CD14-positive monocyte (primary cell): ENCODE measurements at regions not wholly inside any gene's neighbourhood (a gene's known extent, or its start where the extent isn't known, plus 50 kb on each side); places are given as distances from the start of the nearest gene placed in this dataset.

ENCODE experiments used
- DNase-seq, 3 donors: peaks; one replicate each; pipeline ENCODE4 v3.0.0-alpha.2; 2011 to 2022
- H2AFZ ChIP-seq: 2 replicates; pipeline ENCODE4 v1.6.0; 2012; ENCODE audit warnings: mild to moderate bottlenecking, low read depth, low read length, inconsistent platforms; ENCODE audit not compliant: insufficient read depth, poor library complexity, severe bottlenecking
- H3K27ac ChIP-seq, 2 donors: 1 replicate in 1 of 2; 2 replicates in 1 of 2; pipeline ENCODE4 v1.5.1; 2012 to 2013; ENCODE audit warnings: low read length in 2 of 2, control low read depth in 1 of 2, inconsistent platforms in 1 of 2, low read depth in 1 of 2, mild to moderate bottlenecking in 1 of 2
- H3K27me3 ChIP-seq, 2 donors: one replicate each; pipeline versions ENCODE4 v1.6.0 to v1.6.1; 2011 to 2013; ENCODE audit warnings: low read length in 2 of 2; ENCODE audit not compliant: control insufficient read depth in 2 of 2, insufficient read depth in 2 of 2
- H3K36me3 ChIP-seq, 2 donors: replicated peaks in 1 of 2; 1 replicate in 1 of 2; 2 replicates in 1 of 2; pipeline versions ENCODE4 v1.5.1 to v1.6.1; 2012 to 2013; ENCODE audit warnings: low read length in 2 of 2, control low read depth in 1 of 2, inconsistent platforms in 1 of 2, mild to moderate bottlenecking in 1 of 2; ENCODE audit not compliant: insufficient read depth in 2 of 2, control insufficient read depth in 1 of 2
- H3K4me1 ChIP-seq, 2 donors: 1 replicate in 1 of 2; 2 replicates in 1 of 2; pipeline versions ENCODE4 v1.5.1 to v1.6.1; 2012 to 2013; ENCODE audit warnings: low read length in 2 of 2, control low read depth in 1 of 2, inconsistent platforms in 1 of 2, mild to moderate bottlenecking in 1 of 2, moderate library complexity in 1 of 2; ENCODE audit not compliant: insufficient read depth in 2 of 2, control insufficient read depth in 1 of 2
- H3K4me2 ChIP-seq: replicated peaks from 2 replicates; pipeline ENCODE3; 2012; ENCODE audit warnings: low read length, moderate library complexity, mild to moderate bottlenecking; ENCODE audit not compliant: poor library complexity, severe bottlenecking; ENCODE audit errors: extremely low read depth
- H3K4me3 ChIP-seq, 3 experiments: fragments of 200-600 bp in 1 of 3; sonication (generic) in 1 of 3; replicated peaks in 1 of 3; 1 replicate in 2 of 3; 2 replicates in 1 of 3; pipeline ENCODE4 v1.5.1; 2011 to 2013; ENCODE audit warnings: low read length in 3 of 3, mild to moderate bottlenecking in 3 of 3, control low read depth in 2 of 3, low read depth in 2 of 3, inconsistent platforms in 1 of 3, moderate library complexity in 1 of 3
- H3K79me2 ChIP-seq: 2 replicates; pipeline ENCODE4 v1.6.0; 2012; ENCODE audit warnings: mild to moderate bottlenecking, control low read depth, inconsistent platforms, low read length, moderate library complexity; ENCODE audit not compliant: insufficient read depth
- H3K9ac ChIP-seq: 2 replicates; pipeline ENCODE4 v1.6.0; 2017; ENCODE audit warnings: low read length, mild to moderate bottlenecking; ENCODE audit not compliant: insufficient read depth, poor library complexity, severe bottlenecking
- H3K9me3 ChIP-seq, 2 donors: replicated peaks in 1 of 2; 1 replicate in 1 of 2; 2 replicates in 1 of 2; pipeline versions ENCODE4 v1.5.1 to v1.6.1; 2012 to 2013; ENCODE audit warnings: low read length in 2 of 2, control low read depth in 1 of 2; ENCODE audit not compliant: control insufficient read depth in 1 of 2, insufficient read depth in 1 of 2
- H4K20me1 ChIP-seq: 2 replicates; pipeline ENCODE4 v1.6.0; 2012; ENCODE audit warnings: mild to moderate bottlenecking, low read length, control low read depth, moderate library complexity; ENCODE audit not compliant: insufficient read depth
- H3K27ac Mint-ChIP-seq, 7 donors: one replicate each; pipeline ENCODE4 v1.8.0; 2020; ENCODE audit warnings: mild to moderate bottlenecking in 7 of 7, mixed read lengths in 7 of 7, moderate library complexity in 6 of 7, inconsistent platforms in 2 of 7
- H3K27me3 Mint-ChIP-seq, 3 donors: one replicate each; pipeline ENCODE4 v1.8.0; 2021 to 2022; ENCODE audit warnings: low read depth in 3 of 3, mild to moderate bottlenecking in 3 of 3, mixed read lengths in 3 of 3, moderate library complexity in 3 of 3, inconsistent platforms in 1 of 3
- H3K36me3 Mint-ChIP-seq, 2 donors: one replicate each; pipeline ENCODE4 v1.8.0; 2020; ENCODE audit warnings: mixed read lengths in 2 of 2, inconsistent platforms in 1 of 2, mild to moderate bottlenecking in 1 of 2
- H3K4me1 Mint-ChIP-seq: one replicate; pipeline ENCODE4 v1.8.0; 2020; ENCODE audit warnings: mild to moderate bottlenecking, mixed read lengths
- H3K4me3 Mint-ChIP-seq, 2 donors: one replicate each; pipeline ENCODE4 v1.8.0; 2020; ENCODE audit warnings: mild to moderate bottlenecking in 2 of 2, mixed read lengths in 2 of 2, moderate library complexity in 1 of 2
- H3K9me3 Mint-ChIP-seq, 7 donors: one replicate each; pipeline ENCODE4 v1.8.0; 2020 to 2022; ENCODE audit warnings: mixed read lengths in 7 of 7, mild to moderate bottlenecking in 6 of 7, moderate library complexity in 6 of 7, inconsistent platforms in 2 of 7
- WGBS: methylation state at CpG from one replicate; pipeline ENCODE4 v1.1.5; 2013; ENCODE audit warnings: missing lambda C conversion rate; ENCODE audit not compliant: insufficient coverage; 5-methylcytosine and 5-hydroxymethylcytosine counted together
- intact Hi-C, 2 donors: fragments of 100-400 bp; cut with micrococcal nuclease; formaldehyde crosslinking; loops; one replicate each; pipeline versions ENCODE4 v1.15.0 to v1.15.1; 2023
- TF ChIP-seq, protein P1 (sequence below): fragments of 200-600 bp; IDR thresholded peaks from one replicate; pipeline ENCODE4 v1.8.0; 2022; ENCODE audit warnings: antibody characterized with exemption, mild to moderate bottlenecking

DNA sequence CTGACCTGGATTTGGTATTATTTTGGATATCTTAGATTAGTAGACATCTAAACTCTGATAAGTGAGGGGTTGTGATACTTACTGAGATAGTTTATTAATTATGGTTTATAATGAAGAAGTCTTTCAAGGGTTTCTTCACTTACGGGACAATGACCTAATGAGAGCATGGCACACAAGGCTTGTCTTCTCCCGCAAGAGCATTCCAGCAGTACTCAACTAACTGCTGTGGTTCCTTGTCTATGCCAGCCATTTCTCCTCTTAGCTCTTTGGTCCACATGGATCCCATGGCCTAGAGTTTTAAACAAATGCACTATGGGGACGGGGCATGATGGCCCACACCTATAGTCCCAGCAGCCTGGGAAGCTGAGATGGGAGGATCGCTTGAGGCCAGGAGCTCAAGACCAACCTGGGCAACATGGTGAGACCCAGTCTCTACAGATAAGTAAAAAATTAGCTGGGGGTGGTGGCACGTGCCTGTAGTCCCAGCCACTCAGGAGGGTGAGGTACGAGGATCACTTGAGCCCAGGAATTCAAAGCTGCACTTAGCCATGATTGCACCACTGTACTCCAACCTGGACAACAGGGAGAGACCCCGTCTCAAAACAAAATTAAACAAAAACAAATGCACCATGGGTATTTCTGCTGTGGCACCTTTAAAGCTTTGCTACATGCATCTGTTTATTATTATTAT is 161.7 kb upstream of the MYCN start:
- Mint-ChIP-seq H3K27me3 (peaks cover 0 to 2% (median 0%) of the 10 kb centered on the region in 3 donors), H3K27ac (no peak overlapping the region), H3K36me3 (no peaks in the 10 kb centered on the region), H3K9me3 (peaks cover 0 to 3% (median 0%) of the 10 kb centered on the region in 7 donors), H3K4me3 (no peak overlapping the region), H3K4me1 (no peaks in the 10 kb centered on the region)
- intact Hi-C loops: no loop called here
- no peak overlapping the region for H2AFZ ChIP-seq
- no peaks in the 10 kb centered on the region for H3K36me3 ChIP-seq
- no peaks in the 10 kb centered on the region for H4K20me1 ChIP-seq
- DNase-seq: no peak
- no peaks in the 10 kb centered on the region for H3K9me3 ChIP-seq
- no peaks in the 10 kb centered on the region for H3K79me2 ChIP-seq
- H3K27me3 ChIP-seq: no peaks in the 10 kb centered on the region
- TF ChIP-seq, protein P1, sequence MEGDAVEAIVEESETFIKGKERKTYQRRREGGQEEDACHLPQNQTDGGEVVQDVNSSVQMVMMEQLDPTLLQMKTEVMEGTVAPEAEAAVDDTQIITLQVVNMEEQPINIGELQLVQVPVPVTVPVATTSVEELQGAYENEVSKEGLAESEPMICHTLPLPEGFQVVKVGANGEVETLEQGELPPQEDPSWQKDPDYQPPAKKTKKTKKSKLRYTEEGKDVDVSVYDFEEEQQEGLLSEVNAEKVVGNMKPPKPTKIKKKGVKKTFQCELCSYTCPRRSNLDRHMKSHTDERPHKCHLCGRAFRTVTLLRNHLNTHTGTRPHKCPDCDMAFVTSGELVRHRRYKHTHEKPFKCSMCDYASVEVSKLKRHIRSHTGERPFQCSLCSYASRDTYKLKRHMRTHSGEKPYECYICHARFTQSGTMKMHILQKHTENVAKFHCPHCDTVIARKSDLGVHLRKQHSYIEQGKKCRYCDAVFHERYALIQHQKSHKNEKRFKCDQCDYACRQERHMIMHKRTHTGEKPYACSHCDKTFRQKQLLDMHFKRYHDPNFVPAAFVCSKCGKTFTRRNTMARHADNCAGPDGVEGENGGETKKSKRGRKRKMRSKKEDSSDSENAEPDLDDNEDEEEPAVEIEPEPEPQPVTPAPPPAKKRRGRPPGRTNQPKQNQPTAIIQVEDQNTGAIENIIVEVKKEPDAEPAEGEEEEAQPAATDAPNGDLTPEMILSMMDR: no peak
- 86% methylated on average over 4 of the region's 7 CpGs for WGBS
- no peak overlapping the region for H3K27ac ChIP-seq
- no peak overlapping the region for H3K4me3 ChIP-seq
- no peak overlapping the region for H3K9ac ChIP-seq
- no peaks in the 10 kb centered on the region for H3K4me1 ChIP-seq
- H3K4me2 ChIP-seq: no peak overlapping the region

DNA sequence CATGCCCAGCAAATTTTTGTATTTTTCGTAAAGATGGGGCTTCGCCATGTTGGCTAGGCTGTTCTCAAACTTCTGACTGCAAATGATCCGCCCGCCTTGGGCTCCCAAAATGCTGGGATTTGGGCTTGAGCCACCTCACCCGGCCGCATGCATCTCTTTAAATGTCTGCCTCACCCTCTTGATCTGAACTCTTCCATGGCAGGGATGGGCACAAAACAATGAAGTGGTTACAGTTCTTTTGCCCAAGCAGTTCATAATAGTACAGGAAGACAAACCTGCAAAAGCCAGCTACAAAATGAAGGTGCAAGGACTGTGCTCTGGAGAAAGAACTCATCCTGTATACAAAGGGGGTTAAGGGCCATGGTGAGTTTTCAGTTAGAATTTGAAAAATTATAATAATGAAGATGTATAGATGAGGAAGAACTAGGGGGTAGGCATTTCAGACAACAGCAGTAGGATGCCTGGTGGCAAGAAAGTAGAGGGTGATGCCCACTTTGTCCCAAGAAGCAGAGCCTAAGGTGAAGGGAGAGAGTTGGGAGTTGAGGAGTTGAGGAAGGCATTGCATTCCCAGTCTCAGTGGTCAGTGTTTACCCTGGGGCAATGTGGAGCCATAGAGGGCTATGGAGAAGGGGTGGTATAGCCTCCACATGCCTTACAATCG is 160.8 kb upstream of the MYCN start:
- no peak for DNase-seq
- Histone ChIP-seq H3K36me3 (no peaks in the 10 kb centered on the region), H3K79me2 (no peaks in the 10 kb centered on the region), H3K9ac (no peak overlapping the region), H3K4me2 (no peak overlapping the region), H3K4me3 (no peak overlapping the region), H3K27me3 (no peaks in the 10 kb centered on the region), H3K9me3 (no peaks in the 10 kb centered on the region), H3K4me1 (no peaks in the 10 kb centered on the region), H3K27ac (no peak overlapping the region), H2AFZ (no peak overlapping the region), H4K20me1 (no peaks in the 10 kb centered on the region)
- 98% methylated on average over 7 of the region's 7 CpGs for WGBS
- intact Hi-C loops: no loop called here
- H3K27me3 Mint-ChIP-seq: peaks cover 0 to 2% (median 0%) of the 10 kb centered on the region in 3 donors
- no peak overlapping the region for H3K27ac Mint-ChIP-seq
- no peak overlapping the region for H3K4me3 Mint-ChIP-seq
- no peaks in the 10 kb centered on the region for H3K36me3 Mint-ChIP-seq
- H3K9me3 Mint-ChIP-seq: peaks cover 0 to 3% (median 0%) of the 10 kb centered on the region in 7 donors
- TF ChIP-seq, protein P1: no peak
- H3K4me1 Mint-ChIP-seq: no peaks in the 10 kb centered on the region
